HG03064 (cell line): ENCODE measurements at regions not wholly inside any gene's neighbourhood (a gene's known extent, or its start where the extent isn't known, plus 50 kb on each side); places are given as distances from the start of the nearest gene placed in this dataset.
"Not testable (repeated sequence)": the region's sequence is repeated elsewhere in the genome, so short reads cannot be mapped to it uniquely, and the experiment has no call there.

Source experiments
- ATAC-seq: cut with Tn5 transposase; IDR thresholded peaks from one replicate; pipeline ENCODE4 v1.9.1; 2021; ENCODE audit warnings: low read depth; ENCODE audit not compliant: unreplicated experiment

DNA sequence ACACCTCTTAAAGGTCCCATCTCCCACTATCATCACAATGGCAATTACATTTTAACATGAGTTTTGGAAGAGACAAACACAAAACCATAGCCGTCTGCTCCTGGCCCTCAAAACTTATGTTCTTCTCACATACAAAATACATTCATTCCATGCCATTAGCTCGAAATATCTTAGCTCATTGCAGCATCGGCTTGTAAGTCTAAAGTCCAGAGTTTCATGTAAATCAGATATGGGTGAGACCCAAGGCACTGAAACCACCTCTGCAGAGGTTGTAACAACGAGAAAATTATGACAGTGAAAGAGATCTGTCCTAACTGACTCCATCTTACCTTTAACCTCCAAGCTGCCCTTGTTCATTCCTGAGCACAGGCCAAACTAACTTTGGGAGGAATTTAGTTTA is 635.0 kb upstream of the SPRY2 start:
- no peak for ATAC-seq

DNA sequence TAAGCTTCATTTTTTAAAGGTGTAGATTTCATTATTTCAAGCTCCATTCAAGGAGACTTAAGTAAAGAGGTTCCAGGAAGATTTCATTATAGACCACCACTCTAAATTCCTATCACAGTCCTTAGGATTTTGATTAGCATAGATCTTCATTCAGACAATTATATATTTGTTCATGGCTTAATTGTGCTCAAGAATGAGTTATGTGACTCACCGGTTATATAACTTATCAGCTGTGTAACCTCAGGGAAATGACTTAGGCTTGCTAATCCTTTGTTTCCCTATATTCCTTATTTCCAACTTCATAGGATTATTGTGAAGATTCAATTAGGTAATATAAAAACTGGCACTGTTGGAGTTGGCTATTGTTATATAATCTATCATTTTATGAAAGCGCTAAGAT is 632.8 kb upstream of the SPRY2 start:
- ATAC-seq, result no peak

- no peak for ATAC-seq
These were observed 632.0 kb upstream of the SPRY2 start for GRCh38 chr13:80972857-80973478.

DNA sequence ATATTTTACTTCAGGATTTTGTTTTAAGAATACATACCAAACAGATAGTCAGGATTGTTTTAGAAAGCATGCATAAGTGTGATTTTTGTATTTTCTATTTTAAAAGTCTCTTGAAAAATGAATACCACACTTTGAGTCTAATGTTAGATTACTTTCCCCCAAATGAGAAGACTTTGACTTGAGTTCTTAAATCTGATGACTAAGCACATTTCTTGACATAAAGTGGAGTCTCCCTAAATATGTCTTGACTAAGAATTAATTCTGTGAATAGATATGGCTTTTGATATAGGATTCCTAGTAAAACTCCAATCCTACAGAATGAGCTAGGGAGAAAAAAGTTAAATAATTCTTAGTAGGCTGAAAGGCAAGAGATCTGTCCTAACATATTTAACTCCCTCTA is 624.2 kb upstream of the SPRY2 start:
- no peak for ATAC-seq

- ATAC-seq, result no peak
These were observed 621.9 kb upstream of the SPRY2 start for GRCh38 chr13:80962855-80963254.

DNA sequence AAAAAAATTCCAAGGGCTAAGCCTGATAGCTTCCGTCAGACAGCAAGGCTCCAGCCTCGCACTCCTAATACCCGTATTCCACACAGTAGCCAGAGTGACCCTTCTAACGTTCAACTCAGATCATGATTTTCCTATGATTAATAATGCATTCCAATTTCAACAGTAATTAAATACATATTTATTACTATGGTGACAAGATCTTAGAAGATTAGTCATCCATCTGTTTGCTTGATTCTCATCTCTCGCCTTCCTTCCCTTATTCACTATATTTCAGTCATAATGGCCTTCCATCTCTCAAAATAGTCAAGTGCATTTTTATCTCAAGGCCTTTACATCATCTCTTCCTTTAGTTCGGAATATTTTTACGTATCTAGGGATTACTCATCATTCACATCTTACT is 621.2 kb upstream of the SPRY2 start:
- no peak for ATAC-seq

GRCh38 chr13:80957019-80957655 is 616.2 kb upstream of the SPRY2 start:
- ATAC-seq, result no peak

DNA sequence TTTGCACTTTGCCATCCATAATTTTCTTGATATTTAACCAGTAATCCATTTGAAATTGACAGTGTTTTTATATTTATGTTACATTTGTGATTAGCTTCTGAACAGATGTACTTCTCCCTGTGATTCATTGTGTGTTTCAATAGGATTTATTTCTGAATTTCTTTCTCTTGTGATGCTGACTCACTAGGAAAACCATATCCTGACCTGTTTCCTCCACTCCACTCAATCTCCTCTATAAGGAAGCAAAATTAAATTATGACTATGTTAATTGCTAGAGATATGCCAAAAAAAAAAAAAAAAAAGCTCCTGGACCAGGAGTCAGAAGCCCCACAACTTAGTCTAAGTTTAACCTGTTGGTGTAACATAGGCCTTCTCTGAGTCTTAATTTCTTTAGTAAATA is 614.6 kb upstream of the SPRY2 start:
- no peak for ATAC-seq

GRCh38 chr13:80952158-80952557 is 611.2 kb upstream of the SPRY2 start:
- no peak for ATAC-seq

DNA sequence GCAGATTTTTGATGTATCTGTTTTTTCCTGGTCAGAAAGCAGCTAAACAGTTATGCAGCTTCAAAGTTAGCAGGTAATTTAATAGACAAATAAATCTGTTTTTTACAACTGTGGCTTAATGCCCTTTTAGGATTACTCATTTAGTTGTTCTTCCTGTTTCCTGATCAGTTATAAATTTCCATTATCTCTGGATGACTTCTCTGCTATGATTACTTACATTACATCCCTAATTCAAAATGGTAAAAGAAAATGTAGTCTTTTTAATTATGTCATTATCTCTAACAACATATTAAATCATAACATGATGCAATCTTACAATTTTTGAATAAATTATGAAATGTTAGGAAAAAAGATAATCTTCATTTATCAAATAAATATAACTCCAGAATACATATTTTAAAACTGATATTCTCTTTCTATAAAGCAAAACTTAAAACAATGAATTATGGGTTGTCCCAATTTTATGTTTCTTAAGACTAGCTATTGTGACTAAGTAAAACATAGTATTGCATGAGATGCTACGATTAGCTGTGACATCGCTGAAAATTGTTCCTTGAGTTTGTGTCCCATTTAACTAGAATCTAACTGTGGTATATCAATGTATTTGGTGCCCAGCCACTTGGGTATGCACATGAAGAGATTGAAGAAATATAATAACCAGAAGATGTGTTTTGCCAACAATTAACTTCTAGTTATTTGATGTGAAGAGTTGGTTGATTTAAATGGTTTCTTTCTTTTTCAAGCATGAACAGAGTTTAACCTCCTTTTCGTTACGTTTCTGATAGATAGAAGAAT is 605.3 kb upstream of the SPRY2 start:
- ATAC-seq, result no peak

- no peak for ATAC-seq
These were observed 604.4 kb upstream of the SPRY2 start for GRCh38 chr13:80945328-80945727.

- ATAC-seq, result no peak
These were observed 598.7 kb upstream of the SPRY2 start for GRCh38 chr13:80939581-80939980.

DNA sequence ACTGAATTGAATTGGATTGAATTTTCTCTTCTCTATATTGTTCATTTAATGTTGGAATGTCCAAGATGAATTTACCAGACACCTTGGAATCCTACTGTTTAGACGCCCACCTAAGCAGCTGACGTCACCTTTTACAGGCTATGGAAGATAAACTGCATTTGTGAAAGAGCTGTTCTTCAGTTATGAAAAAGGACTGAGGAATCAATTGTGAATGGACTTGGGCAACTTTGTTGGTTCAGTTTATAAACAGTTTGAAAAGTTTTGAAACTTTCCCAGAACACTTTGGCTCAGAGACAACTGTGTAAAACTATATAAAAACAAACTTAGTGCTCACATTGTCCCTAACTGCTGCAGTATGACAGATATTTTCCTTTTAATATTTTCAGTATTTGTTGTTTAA is 590.8 kb upstream of the SPRY2 start:
- ATAC-seq, result no peak

DNA sequence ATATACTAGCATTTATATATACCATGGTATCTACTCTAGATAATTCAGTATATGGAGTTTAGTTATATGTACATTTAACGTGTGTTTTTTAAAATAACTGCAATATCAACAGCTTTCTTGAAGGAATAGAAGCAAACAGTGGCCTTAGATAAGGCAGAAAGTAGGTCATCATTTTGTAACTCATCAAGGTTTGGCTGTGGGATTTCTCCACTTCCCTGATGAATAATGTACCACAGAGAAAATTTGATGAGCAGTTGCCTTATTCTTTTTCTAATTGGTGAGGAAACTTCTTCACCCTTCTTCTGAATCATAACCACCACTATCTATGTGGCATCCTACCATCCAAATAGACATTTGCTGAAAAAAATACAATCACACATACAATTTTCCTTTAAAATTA is 590.2 kb upstream of the SPRY2 start:
- no peak for ATAC-seq

DNA sequence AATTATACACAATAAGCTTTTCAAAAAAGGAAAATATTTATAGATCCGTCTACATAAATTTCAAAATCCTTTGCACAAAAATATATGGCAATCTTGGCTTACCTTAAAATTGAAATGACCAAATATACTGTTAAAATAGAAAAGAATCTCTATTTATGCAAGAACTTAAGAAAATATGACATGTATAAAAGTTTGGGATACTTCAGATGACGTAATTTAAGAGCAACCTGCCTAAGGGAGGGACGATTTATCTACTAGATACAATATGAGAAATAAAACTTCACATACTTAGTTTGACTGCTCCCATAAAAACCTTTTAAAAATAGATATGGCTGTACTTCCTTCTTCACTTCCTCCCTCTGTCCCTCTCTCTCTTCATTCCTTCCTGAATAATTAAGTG is 587.3 kb upstream of the SPRY2 start:
- no peak for ATAC-seq

GRCh38 chr13:80926024-80926423 is 585.1 kb upstream of the SPRY2 start:
- not testable (repeated sequence) for ATAC-seq

DNA sequence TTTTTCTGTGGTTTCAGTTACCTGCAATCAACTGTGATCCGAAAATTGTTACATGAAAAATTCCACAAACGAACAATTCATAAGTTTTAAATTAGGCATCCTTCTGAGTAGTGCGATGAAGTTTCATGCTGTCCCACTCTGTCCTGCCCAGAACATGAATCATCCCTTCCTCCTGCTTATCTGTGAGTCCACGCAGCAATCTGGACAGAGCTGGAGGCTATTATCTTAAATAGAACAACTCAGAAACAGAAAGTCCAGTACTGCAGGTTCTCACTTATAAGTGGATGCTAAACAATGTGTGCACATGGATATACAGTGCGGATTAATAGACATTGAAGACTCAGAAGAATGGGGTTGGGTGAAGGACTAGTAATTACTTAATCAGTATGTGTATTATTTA is 583.7 kb upstream of the SPRY2 start:
- ATAC-seq, result no peak

- ATAC-seq, result no peak
These were observed 583.0 kb upstream of the SPRY2 start for GRCh38 chr13:80923907-80924306.

DNA sequence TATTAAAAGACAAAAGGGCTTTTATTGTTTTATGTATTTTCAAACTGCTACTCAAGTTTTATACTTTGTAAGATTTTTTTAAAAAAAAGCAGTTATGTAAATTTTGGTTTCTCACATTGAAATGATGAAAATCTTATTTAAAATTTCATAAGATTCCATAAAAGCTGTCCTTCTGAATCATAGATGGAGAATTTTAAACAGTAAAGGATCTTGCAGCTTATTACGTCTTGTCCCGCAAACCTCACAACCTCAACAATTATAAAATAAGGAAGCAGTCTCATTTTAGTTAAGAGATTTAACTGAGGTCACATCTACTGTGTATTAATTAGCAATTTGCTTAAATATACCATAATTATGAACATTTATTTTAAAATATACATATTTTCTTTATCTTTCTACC is 581.0 kb upstream of the SPRY2 start:
- ATAC-seq, result no peak

DNA sequence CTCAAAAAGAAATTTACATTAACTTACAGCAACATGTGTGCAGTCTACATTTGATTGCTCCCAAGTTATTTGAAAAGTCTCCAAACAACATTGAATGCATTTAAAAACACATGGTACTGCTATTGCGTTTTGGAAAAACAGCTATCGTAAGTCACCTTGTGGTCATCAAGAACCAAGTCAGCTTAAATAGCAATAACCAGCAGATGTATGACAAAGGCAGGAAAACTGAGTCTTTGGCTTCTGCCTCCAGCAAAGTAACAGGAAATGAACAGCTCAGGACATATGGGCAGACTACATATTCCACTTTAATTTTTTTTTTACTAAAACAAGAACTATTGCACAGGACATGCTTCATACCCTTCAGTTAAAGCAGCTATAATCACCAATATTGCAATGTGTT is 580.6 kb upstream of the SPRY2 start:
- ATAC-seq, result no peak

GRCh38 chr13:80906860-80907259 is 565.9 kb upstream of the SPRY2 start:
- no peak for ATAC-seq

DNA sequence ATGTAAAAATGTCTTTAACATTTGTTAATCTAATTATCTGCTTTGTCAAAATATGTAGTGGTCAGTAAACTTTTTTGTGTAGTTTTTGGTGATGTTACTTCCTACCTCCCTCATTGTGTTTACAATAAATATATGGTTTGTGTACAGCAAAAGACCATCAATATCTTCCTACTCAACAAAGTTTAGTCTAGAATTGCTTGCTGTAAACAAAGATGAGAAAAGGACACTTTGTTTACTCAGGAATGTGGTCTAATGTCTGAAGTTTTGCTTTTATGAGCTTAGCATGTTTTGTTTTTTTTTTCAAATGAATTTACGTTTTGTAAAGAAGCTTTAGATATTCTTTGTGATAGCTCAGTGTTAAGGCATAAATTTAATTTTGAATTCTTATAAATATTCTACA is 563.5 kb upstream of the SPRY2 start:
- ATAC-seq, result no peak
